ENCODE measurements at regions not wholly inside any gene's neighbourhood (a gene's known extent, or its start where the extent isn't known, plus 50 kb on each side); places are given as distances from the start of the nearest gene placed in this dataset.

GRCh38 chr3:177811835-177812234 lies 614.6 kb upstream of the TBL1XR1 start (continued):
- TF ChIP-seq YY1 (IDR thresholded peaks at IDR 0.05; ENCODE audit: low read depth, low read length), result no peak
- TF ChIP-seq RAD21 (IDR thresholded peaks at IDR 0.05 in 1 of 2, conservative IDR thresholded peaks at IDR 0.05 in 1 of 2; ENCODE audit: low read depth in 2 of 2, low read length in 2 of 2), result no peak
- no peak for TF ChIP-seq NRF1 (IDR thresholded peaks at IDR 0.05; ENCODE audit: low read depth, low read length)
- TF ChIP-seq E2F6 (IDR thresholded peaks at IDR 0.05), result no peak
- TF ChIP-seq RXRA (IDR thresholded peaks at IDR 0.05; ENCODE audit: insufficient read depth, low read depth, low read length), result no peak
- no peak for TF ChIP-seq SUZ12 (IDR thresholded peaks at IDR 0.05; ENCODE audit: low read length)
- no peak for TF ChIP-seq ATF3 (IDR thresholded peaks at IDR 0.05; ENCODE audit: insufficient read depth, low read depth, low read length)
- no peak for TF ChIP-seq SRF (IDR thresholded peaks at IDR 0.05; ENCODE audit: low read depth, low read length)
